ENCODE measurements at regions not wholly inside any gene's neighbourhood (a gene's known extent, or its start where the extent isn't known, plus 50 kb on each side); places are given as distances from the start of the nearest gene placed in this dataset.

DNA sequence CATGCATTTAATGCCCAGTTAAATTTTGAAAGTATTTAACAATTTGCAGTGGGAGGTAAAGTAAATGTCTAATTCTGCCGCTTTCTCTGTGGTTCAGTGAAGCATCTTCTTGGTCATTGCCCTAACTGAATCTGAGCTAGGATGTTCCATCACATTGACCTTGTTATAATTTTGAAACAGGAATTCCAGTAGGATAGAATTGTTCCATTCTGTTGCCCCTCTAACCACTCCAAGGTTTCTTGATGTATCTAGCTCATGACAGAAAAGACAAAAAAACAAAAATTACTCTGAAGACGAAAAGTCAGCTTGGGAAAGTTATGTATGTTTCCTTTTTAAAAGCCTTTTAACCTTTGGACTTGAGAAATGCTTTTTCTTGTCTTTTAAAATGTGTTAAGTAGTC, 297.0 kb upstream of the FAT1 start:
- 86% methylated on average over 1 of the region's 2 CpGs for WGBS (ENCODE audit: insufficient coverage)
- Histone ChIP-seq H3K4me1 (ENCODE audit: control insufficient read depth in 2 of 2, insufficient read depth in 2 of 2, low read length in 2 of 2) (no peaks in the 10 kb centered on the region), H3K36me3 (replicated peaks in 1 of 2; ENCODE audit: control extremely low read depth in 1 of 2, control insufficient read depth in 1 of 2, extremely low read depth in 1 of 2, insufficient read depth in 2 of 2, low read length in 1 of 2) (no peaks in the 10 kb centered on the region), H3K9me3 (ENCODE audit: control extremely low read depth in 1 of 3, control insufficient read depth in 2 of 3, insufficient read depth in 1 of 3, low read length in 2 of 3) (peaks cover 0 to 5% (median 0%) of the 10 kb centered on the region in 3 donors), H3K79me2 (ENCODE audit: control insufficient read depth, insufficient read depth, low read length) (no peaks in the 10 kb centered on the region), H3K27ac (ENCODE audit: low read length in 2 of 2) (no peak overlapping the region), H3K27me3 (replicated peaks in 1 of 4; ENCODE audit: control extremely low read depth in 1 of 4, control insufficient read depth in 3 of 4, insufficient read depth in 4 of 4, low read length in 3 of 4) (no peaks in the 10 kb centered on the region), H3K4me3 (ENCODE audit: control extremely low read depth in 1 of 5, extremely low read depth in 1 of 5, insufficient read depth in 1 of 5, low read depth in 2 of 5, low read length in 4 of 5) (no peak overlapping the region), H2AFZ (ENCODE audit: insufficient read depth, low read depth, low read length, poor library complexity, severe bottlenecking) (no peak overlapping the region), H3K9ac (ENCODE audit: low read length) (no peak overlapping the region), H3K4me2 (replicated peaks; ENCODE audit: low read depth, low read length, poor library complexity, severe bottlenecking) (no peak overlapping the region), H4K20me1 (ENCODE audit: control insufficient read depth, insufficient read depth, low read length, poor library complexity, severe bottlenecking) (no peaks in the 10 kb centered on the region)
- Mint-ChIP-seq H3K4me1 (no peaks in the 10 kb centered on the region), H3K27ac (no peak overlapping the region), H3K9me3 (ENCODE audit: insufficient read depth) (peaks cover 4% of the 10 kb centered on the region), H3K27me3 (no peaks in the 10 kb centered on the region), H3K4me3 (no peak overlapping the region)
- DNase-seq (no peak), ATAC-seq (ENCODE audit: low read depth) (no peak)
- ChIA-PET CTCF (no interaction called here), POLR2A (no interaction called here)
- intact Hi-C loops (cut with micrococcal nuclease) = no loop called here
- TF ChIP-seq EZH2 (IDR thresholded peaks at IDR 0.05; ENCODE audit: borderline replicate concordance, insufficient read depth, low read depth, low read length, poor library complexity, severe bottlenecking) = no peak
- TF ChIP-seq, protein P1, sequence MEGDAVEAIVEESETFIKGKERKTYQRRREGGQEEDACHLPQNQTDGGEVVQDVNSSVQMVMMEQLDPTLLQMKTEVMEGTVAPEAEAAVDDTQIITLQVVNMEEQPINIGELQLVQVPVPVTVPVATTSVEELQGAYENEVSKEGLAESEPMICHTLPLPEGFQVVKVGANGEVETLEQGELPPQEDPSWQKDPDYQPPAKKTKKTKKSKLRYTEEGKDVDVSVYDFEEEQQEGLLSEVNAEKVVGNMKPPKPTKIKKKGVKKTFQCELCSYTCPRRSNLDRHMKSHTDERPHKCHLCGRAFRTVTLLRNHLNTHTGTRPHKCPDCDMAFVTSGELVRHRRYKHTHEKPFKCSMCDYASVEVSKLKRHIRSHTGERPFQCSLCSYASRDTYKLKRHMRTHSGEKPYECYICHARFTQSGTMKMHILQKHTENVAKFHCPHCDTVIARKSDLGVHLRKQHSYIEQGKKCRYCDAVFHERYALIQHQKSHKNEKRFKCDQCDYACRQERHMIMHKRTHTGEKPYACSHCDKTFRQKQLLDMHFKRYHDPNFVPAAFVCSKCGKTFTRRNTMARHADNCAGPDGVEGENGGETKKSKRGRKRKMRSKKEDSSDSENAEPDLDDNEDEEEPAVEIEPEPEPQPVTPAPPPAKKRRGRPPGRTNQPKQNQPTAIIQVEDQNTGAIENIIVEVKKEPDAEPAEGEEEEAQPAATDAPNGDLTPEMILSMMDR (IDR thresholded peaks at IDR 0.05) = no peak

DNA sequence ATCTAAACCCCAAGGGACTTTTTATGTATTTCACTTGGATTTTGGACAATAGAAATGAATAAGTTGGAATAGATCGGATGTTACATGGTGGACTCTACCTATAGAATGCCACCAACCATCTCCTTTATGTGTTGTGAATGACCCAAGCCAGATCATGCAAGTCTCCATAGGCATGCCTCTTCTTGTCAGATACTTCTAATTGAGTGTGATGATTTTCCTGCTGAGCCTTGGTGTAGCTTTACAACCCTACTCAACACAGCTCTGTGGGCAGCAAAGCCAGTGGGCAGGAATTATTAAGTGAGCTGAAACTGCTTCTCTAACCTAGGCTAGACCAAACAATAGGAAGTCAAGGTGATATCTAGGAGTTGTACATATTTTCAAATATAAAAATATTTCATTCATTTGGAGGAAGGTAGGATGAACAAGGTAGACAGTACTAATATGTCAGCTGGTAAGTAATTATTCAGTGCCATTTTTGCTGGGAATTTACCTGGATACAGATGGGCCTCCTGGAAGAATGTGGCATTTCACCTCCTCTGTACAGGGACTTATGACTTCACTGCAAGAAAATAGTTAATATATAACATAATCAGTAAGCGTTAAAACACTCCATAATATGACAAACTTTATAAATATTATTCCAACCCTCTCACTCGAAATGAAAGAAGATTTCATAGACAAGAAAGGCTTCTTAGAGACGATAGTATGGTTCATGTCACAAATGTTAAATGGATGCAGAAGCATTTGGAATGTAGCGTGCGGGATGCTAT, 298.0 kb upstream of the FAT1 start:
- H3K4me1 Mint-ChIP-seq = no peaks in the 10 kb centered on the region
- H3K79me2 ChIP-seq (ENCODE audit: control insufficient read depth, insufficient read depth, low read length) = no peaks in the 10 kb centered on the region
- H4K20me1 ChIP-seq (ENCODE audit: control insufficient read depth, insufficient read depth, low read length, poor library complexity, severe bottlenecking) = no peaks in the 10 kb centered on the region
- no peak overlapping the region for H3K27ac ChIP-seq (ENCODE audit: low read length in 2 of 2)
- CTCF ChIA-PET = no interaction called here
- no peak overlapping the region for H3K4me2 ChIP-seq (replicated peaks; ENCODE audit: low read depth, low read length, poor library complexity, severe bottlenecking)
- no peaks in the 10 kb centered on the region for H3K36me3 ChIP-seq (replicated peaks in 1 of 2; ENCODE audit: control extremely low read depth in 1 of 2, control insufficient read depth in 1 of 2, extremely low read depth in 1 of 2, insufficient read depth in 2 of 2, low read length in 1 of 2)
- DNase-seq (no peak), ATAC-seq (ENCODE audit: low read depth) (no peak)
- peaks cover 0 to 5% (median 0%) of the 10 kb centered on the region in 3 donors for H3K9me3 ChIP-seq (ENCODE audit: control extremely low read depth in 1 of 3, control insufficient read depth in 2 of 3, insufficient read depth in 1 of 3, low read length in 2 of 3)
- no peak for TF ChIP-seq EZH2 (IDR thresholded peaks at IDR 0.05; ENCODE audit: borderline replicate concordance, insufficient read depth, low read depth, low read length, poor library complexity, severe bottlenecking)
- TF ChIP-seq, protein P1 (IDR thresholded peaks at IDR 0.05) = no peak
- no CpG with 5 or more reads among the region's 6 CpGs for WGBS (ENCODE audit: insufficient coverage)
- H3K9ac ChIP-seq (ENCODE audit: low read length) = no peak overlapping the region
- H3K9me3 Mint-ChIP-seq (ENCODE audit: insufficient read depth) = peaks cover 6% of the 10 kb centered on the region
- intact Hi-C loops (cut with micrococcal nuclease) = no loop called here
- POLR2A ChIA-PET = no interaction called here
- H3K4me3 Mint-ChIP-seq = no peak overlapping the region
- H3K27me3 ChIP-seq (replicated peaks in 1 of 4; ENCODE audit: control extremely low read depth in 1 of 4, control insufficient read depth in 3 of 4, insufficient read depth in 4 of 4, low read length in 3 of 4) = no peaks in the 10 kb centered on the region
- H3K27ac Mint-ChIP-seq = no peak overlapping the region
- no peak overlapping the region for H2AFZ ChIP-seq (ENCODE audit: insufficient read depth, low read depth, low read length, poor library complexity, severe bottlenecking)
- no peaks in the 10 kb centered on the region for H3K4me1 ChIP-seq (ENCODE audit: control insufficient read depth in 2 of 2, insufficient read depth in 2 of 2, low read length in 2 of 2)
- no peaks in the 10 kb centered on the region for H3K27me3 Mint-ChIP-seq
- no peak overlapping the region for H3K4me3 ChIP-seq (ENCODE audit: control extremely low read depth in 1 of 5, extremely low read depth in 1 of 5, insufficient read depth in 1 of 5, low read depth in 2 of 5, low read length in 4 of 5)

Data from B cell (primary cell).